WTC11 (cell line): ENCODE measurements at regions not wholly inside any gene's neighbourhood (a gene's known extent, or its start where the extent isn't known, plus 50 kb on each side); places are given as distances from the start of the nearest gene placed in this dataset.

Experiments
- ATAC-seq: fragments of 200-7000 bp; cut with Tn5 transposase; 2 replicates; pipeline ENCODE4 v1.10.0; 2021; ENCODE audit warnings: mild to moderate bottlenecking, moderate library complexity
- CTCF ChIA-PET: fragments of 300-600 bp; sonication (Branson Sonifier 250); formaldehyde crosslinking; loops from one replicate; lab custom pipeline; 2021; ENCODE audit warnings: antibody characterized with exemption; lab: Charles Lee
- POLR2A ChIA-PET: fragments of 350-600 bp; sonication (Branson Sonifier 250); formaldehyde crosslinking; loops from one replicate; lab custom pipeline; 2021; ENCODE audit warnings: antibody characterized with exemption; lab: Charles Lee
- DNase-seq: peaks from one replicate; pipeline ENCODE4 v3.0.0; 2021; ENCODE audit warnings: low spot score
- H3K27ac Mint-ChIP-seq: 2 replicates; pipeline ENCODE4 v1.8.0; 2021; ENCODE audit warnings: mixed read lengths
- H3K27me3 Mint-ChIP-seq: 2 replicates; pipeline ENCODE4 v1.8.0; 2021; ENCODE audit warnings: low read depth, mild to moderate bottlenecking, moderate library complexity, mixed read lengths
- H3K36me3 Mint-ChIP-seq: 2 replicates; pipeline ENCODE4 v1.8.0; 2021; ENCODE audit warnings: mixed read lengths
- H3K4me1 Mint-ChIP-seq: 2 replicates; pipeline ENCODE4 v1.8.0; 2022; ENCODE audit warnings: mixed read lengths
- H3K4me3 Mint-ChIP-seq: 2 replicates; pipeline ENCODE4 v1.8.0; 2021; ENCODE audit warnings: mild to moderate bottlenecking, moderate library complexity, mixed read lengths
- H3K9me3 Mint-ChIP-seq: 2 replicates; pipeline ENCODE4 v1.8.0; 2021; ENCODE audit warnings: mixed read lengths
- ARID4B ChIP-seq: sonication (generic); formaldehyde crosslinking; IDR thresholded peaks from 2 replicates; pipeline ENCODE4 v1.8.0; 2023; ENCODE audit warnings: missing genetic modification reagents, mild to moderate bottlenecking, borderline replicate concordance
- ATF1 ChIP-seq: sonication (generic); formaldehyde crosslinking; IDR thresholded peaks from 2 replicates; pipeline ENCODE4 v1.8.1; 2023; ENCODE audit warnings: mild to moderate bottlenecking, moderate library complexity, missing genetic modification reagents
- ATF3 ChIP-seq: sonication (generic); formaldehyde crosslinking; conservative IDR thresholded peaks from 2 replicates; pipeline ENCODE4 v1.8.1; 2022; ENCODE audit warnings: mild to moderate bottlenecking, missing genetic modification reagents
- E2F1 ChIP-seq: sonication (generic); formaldehyde crosslinking; IDR thresholded peaks from 2 replicates; pipeline ENCODE4 v1.8.0; 2022; ENCODE audit warnings: mild to moderate bottlenecking, missing genetic modification reagents
- E2F5 ChIP-seq: sonication (generic); formaldehyde crosslinking; IDR thresholded peaks from 2 replicates; pipeline ENCODE4 v1.8.1; 2022; ENCODE audit warnings: mild to moderate bottlenecking, moderate library complexity, missing genetic modification reagents
- IRF1 ChIP-seq: sonication (generic); formaldehyde crosslinking; IDR thresholded peaks from 2 replicates; pipeline ENCODE4 v1.8.0; 2023; ENCODE audit warnings: missing genetic modification reagents
- JAZF1 ChIP-seq: fragments of 250-450 bp; sonication (Bioruptor Pico); IDR thresholded peaks from 2 replicates; pipeline ENCODE4 v1.9.0; 2021; ENCODE audit warnings: moderate library complexity, mild to moderate bottlenecking, inconsistent platforms
- MLX ChIP-seq: sonication (generic); formaldehyde crosslinking; IDR thresholded peaks from 2 replicates; pipeline ENCODE4 v1.8.1; 2023; ENCODE audit warnings: mild to moderate bottlenecking, missing genetic modification reagents, moderate library complexity
- RORB ChIP-seq: fragments of 250-450 bp; sonication (Bioruptor Pico); IDR thresholded peaks from 2 replicates; pipeline ENCODE4 v1.9.0; 2021; ENCODE audit warnings: mild to moderate bottlenecking
- SMAD3 ChIP-seq: sonication (generic); formaldehyde crosslinking; IDR thresholded peaks from 2 replicates; pipeline ENCODE4 v1.8.0; 2022; ENCODE audit warnings: missing genetic modification reagents, mild to moderate bottlenecking, borderline replicate concordance
- STAT6 ChIP-seq: sonication (generic); formaldehyde crosslinking; conservative IDR thresholded peaks from 2 replicates; pipeline ENCODE4 v1.8.1; 2023; ENCODE audit warnings: mild to moderate bottlenecking, low read depth, missing genetic modification reagents, moderate library complexity
- TCF7 ChIP-seq: sonication (generic); formaldehyde crosslinking; IDR thresholded peaks from 2 replicates; pipeline ENCODE4 v1.8.0; 2022; ENCODE audit warnings: mild to moderate bottlenecking, low read depth, missing genetic modification reagents, moderate library complexity
- TP53 ChIP-seq: sonication (generic); formaldehyde crosslinking; IDR thresholded peaks from 2 replicates; pipeline ENCODE4 v1.8.1; 2023; ENCODE audit warnings: mild to moderate bottlenecking, missing genetic modification reagents
- ZBTB21 ChIP-seq: sonication (generic); formaldehyde crosslinking; IDR thresholded peaks from 2 replicates; pipeline ENCODE4 v1.8.1; 2023; ENCODE audit warnings: mild to moderate bottlenecking, missing genetic modification reagents, borderline replicate concordance
- ZNF263 ChIP-seq: sonication (generic); formaldehyde crosslinking; IDR thresholded peaks from 2 replicates; pipeline ENCODE4 v1.8.1; 2022; ENCODE audit warnings: low read depth, mild to moderate bottlenecking, moderate library complexity, missing genetic modification reagents
- ZNF317 ChIP-seq: sonication (generic); formaldehyde crosslinking; IDR thresholded peaks from 2 replicates; pipeline ENCODE4 v1.8.1; 2023; ENCODE audit warnings: low read depth, mild to moderate bottlenecking, moderate library complexity, missing genetic modification reagents, borderline replicate concordance
- ZNF396 ChIP-seq: fragments of 250-450 bp; sonication (Bioruptor Pico); IDR thresholded peaks from 2 replicates; pipeline ENCODE4 v1.8.0; 2021; ENCODE audit warnings: mild to moderate bottlenecking, moderate library complexity, borderline replicate concordance
- ZNF423 ChIP-seq: fragments of 250-450 bp; sonication (Bioruptor Pico); IDR thresholded peaks from 2 replicates; pipeline ENCODE4 v2.1.2; 2022; ENCODE audit warnings: mild to moderate bottlenecking, moderate library complexity
- ZNF425 ChIP-seq: fragments of 250-450 bp; sonication (Bioruptor Pico); conservative IDR thresholded peaks from 2 replicates; pipeline ENCODE4 v1.9.0; 2021; ENCODE audit warnings: mild to moderate bottlenecking
- ZSCAN18 ChIP-seq: fragments of 250-450 bp; sonication (Bioruptor Pico); IDR thresholded peaks from 2 replicates; pipeline ENCODE4 v2.1.2; 2022; ENCODE audit warnings: mild to moderate bottlenecking, moderate library complexity

- DNase-seq: no peak
- POLR2A ChIA-PET: no interaction called here
- H3K4me1 Mint-ChIP-seq: 0 out of 2 replicates have a peak, but pooled peaks cover 4% of the 10 kb centered on the region
- CTCF ChIA-PET: no interaction called here
- TF ChIP-seq ATF1 (CRISPR knock-in tag): no peak
- no peak for TF ChIP-seq IRF1 (CRISPR knock-in tag)
- TF ChIP-seq MLX (CRISPR knock-in tag): no peak
- TF ChIP-seq ZNF425: no peak
- TF ChIP-seq ZNF396 (CRISPR knock-in tag): no peak
- no peak for TF ChIP-seq ZNF263 (CRISPR knock-in tag)
- TF ChIP-seq ZNF317 (CRISPR knock-in tag): no peak
- no peak for TF ChIP-seq E2F5
- no peak for TF ChIP-seq RORB
- no peak for TF ChIP-seq ZSCAN18 (CRISPR knock-in tag)
- TF ChIP-seq E2F1 (CRISPR knock-in tag): no peak
- no peak for TF ChIP-seq SMAD3 (CRISPR knock-in tag)
- TF ChIP-seq TCF7: no peak
- TF ChIP-seq STAT6 (CRISPR knock-in tag): no peak
- TF ChIP-seq ATF3 (CRISPR knock-in tag): no peak
- no peak for TF ChIP-seq JAZF1 (CRISPR knock-in tag)
- no peak for TF ChIP-seq ZNF423
- no peak for TF ChIP-seq ARID4B (CRISPR knock-in tag)
- TF ChIP-seq ZBTB21 (CRISPR knock-in tag): no peak
- TF ChIP-seq TP53 (CRISPR knock-in tag): no peak
- TF ChIP-seq, all 79 proteins: peak for 0
- Mint-ChIP-seq H3K9me3 (peaks cover 19% of the 10 kb centered on the region), H3K36me3 (no peaks in the 10 kb centered on the region), H3K4me3 (no peak overlapping the region), H3K27me3 (no peaks in the 10 kb centered on the region; the same call in 1 of the 2 replicates), H3K27ac (no peak overlapping the region)
- no peak for ATAC-seq
These were observed 168.5 kb upstream of the LDB2 start for GRCh38 chr4:17066972-17067371.
